Stimulated activated CD4-positive, alpha-beta T cell treated with anti-CD3 and anti-CD28 coated beads, Interleukin-15, amount 100 ng/mL, for 48 hours (primary cell): ENCODE measurements at regions not wholly inside any gene's neighbourhood (a gene's known extent, or its start where the extent isn't known, plus 50 kb on each side); places are given as distances from the start of the nearest gene placed in this dataset.

Experiments
- DNase-seq, 2 donors: peaks; one replicate each; pipeline ENCODE4 v3.0.0-alpha.2; 2020; ENCODE audit warnings: low read depth in 2 of 2

DNA sequence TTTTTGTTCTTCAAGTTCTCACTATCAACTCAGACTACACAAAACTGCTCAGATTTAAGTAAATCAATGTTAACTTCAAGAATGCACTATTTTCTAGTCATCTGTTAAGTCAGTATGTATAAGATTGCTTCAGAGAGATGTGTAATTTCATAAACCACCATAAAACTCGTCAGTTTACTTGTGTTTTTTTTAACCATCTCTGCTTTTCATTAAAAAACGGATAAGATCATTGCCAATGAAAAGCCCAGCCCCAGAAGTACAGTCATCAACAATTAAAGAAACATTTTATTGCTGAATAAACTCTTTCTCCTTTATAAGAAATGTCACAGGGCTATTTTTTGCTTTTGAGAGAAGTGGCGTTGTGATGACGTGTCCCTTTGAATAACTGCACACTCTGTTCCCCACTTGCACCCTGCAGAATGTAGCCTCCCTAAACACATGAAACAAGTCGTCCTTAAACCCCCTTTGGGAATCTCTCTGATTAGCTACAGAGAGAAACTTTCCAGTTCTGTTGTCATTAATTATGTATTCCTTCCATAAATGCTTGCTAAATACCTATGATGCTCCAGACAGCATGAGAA is 202.7 kb upstream of the FOXD3 start:
- no peak for DNase-seq

DNA sequence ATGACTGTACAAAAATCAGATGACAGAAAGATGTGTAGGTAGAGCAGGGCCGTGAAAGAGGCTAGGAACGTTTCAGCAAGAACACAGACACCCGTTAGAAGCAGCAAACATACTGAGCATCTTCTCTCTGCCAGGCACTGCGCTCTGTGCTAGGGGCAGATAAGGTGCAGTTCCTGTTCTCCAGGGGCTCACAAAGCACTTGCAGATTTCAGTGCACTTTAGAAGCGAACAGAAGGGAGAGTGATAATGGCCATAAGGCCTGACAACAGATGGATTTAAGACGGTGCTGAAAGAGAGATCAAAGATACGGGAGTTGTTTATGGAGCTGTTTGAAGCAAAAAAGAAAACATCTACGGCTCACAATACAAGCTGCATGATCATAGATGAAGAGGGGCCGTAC is 200.3 kb upstream of the FOXD3 start:
- DNase-seq, result no peak

DNA sequence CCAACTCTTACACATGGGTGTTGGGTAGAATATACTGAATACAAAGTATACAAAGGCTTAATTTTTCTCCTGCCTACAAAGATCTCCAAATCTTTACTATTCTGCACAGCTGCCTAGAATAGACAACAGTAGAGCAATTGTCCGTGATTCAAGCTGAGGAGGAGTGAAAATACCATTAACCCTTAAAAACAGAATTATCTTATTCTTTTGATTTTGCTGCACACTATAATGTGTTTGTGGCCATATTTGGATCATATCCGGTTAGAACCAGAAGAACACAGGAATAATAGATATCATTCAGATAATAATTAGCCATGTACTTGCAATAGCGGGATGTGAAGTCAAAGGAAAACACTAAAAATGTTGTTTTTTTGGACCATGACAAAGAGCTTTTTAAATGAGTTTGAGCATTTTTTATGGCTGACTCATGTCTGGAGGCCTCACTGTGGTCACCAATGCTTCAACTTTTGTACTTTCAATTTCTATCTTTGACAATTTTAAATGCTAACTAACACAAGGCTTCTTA is 197.6 kb upstream of the FOXD3 start:
- DNase-seq, result no peak

DNA sequence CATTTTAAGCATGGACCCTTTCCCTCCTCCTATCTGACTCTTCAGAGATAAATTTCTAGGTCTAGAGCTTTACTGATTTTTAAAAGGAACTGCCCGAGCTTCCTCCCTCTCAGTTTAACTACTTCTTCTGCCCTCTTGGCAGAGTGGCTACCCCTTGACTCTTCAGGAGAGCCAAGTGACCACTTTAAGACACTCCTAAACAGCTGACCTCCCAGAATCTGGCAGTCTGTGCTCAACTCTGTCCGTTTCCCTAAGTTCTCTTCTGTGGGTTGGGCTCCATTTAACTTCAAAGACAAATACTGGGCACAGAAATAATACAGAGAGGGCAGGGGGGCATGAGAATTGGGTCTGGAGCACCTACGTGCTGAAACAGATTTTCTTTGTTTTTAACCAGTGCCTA is 196.3 kb upstream of the FOXD3 start:
- no peak for DNase-seq

DNA sequence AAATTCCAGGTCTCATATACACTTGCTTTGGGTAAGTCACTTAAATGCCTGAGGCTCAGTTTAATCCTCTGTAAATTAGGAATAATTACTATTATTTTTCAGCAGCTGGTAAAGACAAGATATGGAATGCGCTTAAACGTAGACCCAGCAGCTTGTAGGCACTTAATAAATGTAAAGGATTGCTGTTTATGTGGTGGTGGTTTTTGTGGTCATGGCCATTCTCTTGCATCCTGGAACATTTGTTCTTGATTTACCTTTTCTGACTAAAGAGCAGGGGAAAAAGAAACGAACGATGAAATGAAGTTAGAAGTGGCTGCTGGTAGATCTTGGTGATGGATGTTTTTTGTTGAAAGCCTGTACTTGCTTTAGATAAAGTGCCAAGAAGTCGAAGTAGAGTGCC is 195.0 kb upstream of the FOXD3 start:
- DNase-seq, result no peak

DNA sequence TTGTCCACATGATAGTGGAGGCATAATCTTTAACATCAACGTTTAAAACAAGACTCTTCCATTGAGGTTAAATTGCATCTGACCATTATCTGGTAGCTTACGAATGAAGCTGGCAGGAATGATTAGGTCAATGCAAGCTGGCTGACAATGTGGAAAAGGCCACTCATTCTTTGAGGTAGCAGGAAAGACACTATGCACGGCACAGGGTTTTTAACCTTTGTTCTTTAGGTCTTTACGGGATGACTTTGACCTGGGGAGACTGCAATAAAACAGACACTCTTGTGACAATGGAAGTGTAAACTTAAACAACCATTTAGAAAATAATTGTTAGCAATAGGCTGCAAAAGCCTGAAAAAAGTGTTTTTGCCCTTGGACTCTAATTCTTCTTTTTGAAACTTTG is 193.8 kb upstream of the FOXD3 start:
- no peak for DNase-seq

DNA sequence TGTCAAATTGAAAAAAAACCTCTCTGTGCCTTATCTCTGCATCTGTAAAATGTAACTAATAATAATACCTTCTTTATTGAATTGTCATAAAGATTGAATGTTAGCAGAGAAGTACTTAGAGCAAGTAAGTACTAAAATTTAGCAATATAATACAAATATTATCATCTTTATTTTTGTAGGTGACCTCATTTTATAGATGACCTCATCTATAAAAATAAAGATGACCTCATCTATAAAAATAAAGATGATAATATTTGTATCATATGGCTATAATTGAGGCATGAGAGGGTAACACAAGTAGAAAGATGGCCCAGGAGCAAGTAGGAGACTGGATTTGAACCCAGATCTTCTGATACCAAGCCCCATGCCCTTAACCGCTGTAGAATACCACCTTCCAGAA is 193.2 kb upstream of the FOXD3 start:
- no peak for DNase-seq

DNA sequence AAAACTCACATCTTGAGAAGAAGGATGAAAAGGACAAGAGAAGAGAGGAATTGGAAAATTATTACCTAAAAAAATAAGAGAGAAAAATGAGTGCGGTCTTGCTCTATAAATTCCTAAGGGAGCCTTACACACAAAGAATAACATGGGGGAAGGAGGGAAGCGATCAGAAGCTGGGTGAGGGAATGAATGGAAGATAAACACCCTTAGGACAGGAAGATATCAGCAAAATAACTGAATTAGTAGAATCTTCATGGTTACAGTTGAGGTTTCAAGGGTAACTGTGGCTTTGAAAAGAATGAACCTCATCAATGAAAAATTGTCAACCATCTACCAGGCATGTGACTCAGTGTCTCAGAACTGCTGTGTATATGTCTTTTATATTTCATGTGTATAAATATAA is 192.5 kb upstream of the FOXD3 start:
- no peak for DNase-seq

DNA sequence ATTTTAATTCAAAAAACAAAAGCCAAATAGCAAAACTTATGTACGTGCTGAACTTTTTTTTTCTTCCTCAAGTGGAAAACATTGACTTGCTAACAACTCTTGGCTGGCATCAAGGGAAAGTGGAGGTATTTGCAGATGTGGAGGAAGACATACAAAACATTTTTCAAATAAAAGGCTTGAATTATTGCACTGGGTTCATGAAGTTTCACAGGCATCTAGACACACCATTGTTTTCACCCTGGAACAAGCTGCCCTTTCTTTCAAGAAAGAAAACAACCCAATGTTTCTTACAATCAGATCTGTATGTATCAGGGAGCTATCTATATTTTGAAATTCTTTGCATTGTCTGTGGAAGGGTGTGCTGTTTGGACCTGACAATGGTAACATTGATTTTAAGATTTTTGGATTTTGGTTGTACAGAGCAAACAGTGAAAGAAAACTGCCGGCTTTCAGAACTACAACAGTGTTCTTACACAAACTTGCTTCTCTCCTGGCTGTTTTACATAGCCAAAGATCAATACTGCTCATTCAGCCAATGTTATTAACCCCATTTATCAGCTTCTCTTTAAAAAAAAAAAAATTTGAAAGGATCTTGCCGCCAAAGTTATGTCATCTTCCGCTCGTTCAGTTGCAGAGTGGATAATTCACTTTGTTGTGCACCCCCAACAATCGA is 187.7 kb upstream of the FOXD3 start:
- DNase-seq, result no peak

DNA sequence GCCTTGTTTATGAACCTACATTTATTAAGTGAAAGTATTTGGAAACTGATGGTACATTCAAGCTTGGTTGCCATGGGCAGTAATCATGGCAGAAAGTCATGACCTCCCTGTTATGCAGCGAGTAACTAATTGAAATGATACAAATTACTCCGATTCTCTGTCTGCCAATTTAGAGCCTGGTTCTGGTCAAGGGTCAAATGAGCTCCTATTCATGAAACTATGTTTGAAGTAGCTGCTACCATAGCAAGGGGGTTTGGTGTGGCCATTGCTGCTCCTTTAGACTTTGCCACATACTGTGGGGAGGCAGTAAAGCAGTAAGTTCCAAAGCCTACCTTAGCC is 187.2 kb upstream of the FOXD3 start:
- DNase-seq, result no peak

DNA sequence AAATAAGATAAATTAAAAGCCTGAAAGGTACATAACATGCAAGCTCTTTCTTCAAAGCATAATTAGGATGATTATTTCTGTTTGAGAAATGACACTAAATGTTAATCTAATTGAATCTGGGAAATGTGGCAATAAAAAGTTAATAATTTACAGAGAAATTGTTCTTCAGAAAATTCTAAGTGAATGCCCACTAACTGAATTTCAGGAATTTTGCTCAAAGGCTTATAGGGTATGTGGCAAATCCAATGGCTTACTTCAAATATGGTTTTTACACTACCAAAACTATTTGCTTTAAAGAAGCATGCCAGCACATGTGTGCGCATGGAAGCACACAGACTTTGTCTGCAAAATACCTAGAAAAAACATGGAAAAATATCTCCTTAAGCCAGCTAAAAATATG is 186.6 kb upstream of the FOXD3 start:
- no peak for DNase-seq

DNA sequence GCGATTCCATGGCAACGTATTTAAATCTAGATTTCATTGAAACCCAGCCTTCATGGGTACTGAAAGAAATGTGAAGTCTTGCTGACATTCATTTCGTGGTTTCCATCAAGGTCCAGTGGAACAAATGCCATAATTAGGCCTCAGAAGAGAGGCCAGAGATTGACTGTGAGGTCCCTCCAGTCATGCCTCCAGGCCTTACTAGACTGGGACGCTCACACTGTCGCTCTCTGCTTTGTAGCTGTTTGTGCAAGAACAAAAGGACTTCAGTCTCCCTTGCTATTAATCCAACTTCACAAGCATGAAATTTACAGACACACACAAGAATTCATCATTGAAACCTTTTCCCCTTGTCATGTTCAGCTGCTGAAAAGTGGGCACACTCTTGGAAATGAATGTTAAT is 180.4 kb upstream of the FOXD3 start:
- DNase-seq, result no peak

DNA sequence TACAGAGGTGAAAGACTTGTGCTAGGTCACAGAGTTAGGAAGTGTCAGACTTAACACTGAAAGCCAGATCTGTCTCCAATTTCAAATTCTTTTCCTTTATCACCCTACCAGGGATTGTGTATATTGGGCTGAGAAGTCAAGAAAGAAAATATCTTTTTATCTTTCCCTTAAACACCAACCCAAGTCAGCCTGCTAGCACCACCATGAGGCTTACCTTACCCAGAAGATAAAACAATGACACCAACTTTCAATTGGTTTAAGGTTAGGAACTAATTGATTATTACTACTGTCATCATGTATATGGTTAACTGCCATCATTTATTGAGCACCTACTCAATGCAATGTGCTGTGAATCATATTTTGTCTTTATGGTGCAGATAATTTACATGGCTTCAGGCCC is 178.9 kb upstream of the FOXD3 start:
- no peak for DNase-seq

DNA sequence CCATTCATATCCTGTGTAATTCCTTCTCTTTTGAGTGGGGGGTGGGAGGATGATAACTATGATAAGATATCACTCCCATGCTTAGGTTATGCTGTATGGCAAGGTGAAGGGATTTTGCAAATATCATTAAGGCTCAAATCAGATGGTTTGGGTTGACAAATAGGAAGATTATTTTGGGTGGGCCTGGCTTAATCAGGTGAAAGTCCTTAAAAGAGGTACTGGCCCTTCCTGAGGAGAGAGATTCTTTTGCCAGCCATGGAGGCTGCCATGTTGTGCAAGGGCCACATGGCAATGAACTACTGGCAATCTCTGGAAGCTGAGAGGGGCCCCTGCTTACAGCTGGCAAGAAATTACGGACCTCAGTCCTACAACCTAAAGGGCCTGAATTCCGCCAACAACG is 174.6 kb upstream of the FOXD3 start:
- no peak for DNase-seq

DNA sequence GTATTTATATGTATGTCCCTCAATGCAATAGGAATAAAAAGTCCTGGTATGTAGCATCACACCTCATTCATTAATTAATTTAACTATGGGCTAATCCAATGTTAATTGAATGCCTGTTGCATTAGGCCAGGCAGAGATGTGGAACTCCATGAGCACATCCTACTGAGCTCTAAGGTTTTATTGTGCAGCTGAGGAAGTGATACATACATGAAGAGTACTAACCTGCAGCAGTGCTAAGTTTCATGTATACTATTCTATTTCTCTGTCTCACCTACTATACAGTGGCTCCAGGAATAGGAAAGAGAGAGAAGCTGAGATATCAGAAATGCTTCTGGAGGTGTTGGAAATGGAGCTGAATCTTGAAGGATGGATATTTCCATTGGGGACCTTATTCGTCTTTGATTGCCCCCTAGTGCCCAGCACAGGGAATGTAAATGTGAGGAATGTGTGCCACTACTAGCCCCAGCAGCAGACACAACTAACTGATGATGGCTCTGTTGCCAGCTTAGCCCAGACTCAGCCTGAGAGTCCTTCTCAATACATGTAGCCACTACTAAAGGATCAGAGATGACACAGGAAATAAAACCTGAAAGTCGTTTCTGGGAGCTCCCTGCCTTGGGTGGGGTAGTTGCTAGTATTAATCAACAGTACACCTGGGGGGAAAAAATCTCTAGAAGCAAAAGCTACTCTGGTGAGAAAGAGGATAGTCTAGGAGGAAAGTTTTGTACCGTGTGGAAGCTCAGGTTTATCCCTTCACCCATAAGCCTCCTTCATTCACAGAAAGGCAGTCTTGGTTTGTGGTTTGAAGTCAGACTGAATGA is 173.3 kb upstream of the FOXD3 start:
- DNase-seq, result no peak

DNA sequence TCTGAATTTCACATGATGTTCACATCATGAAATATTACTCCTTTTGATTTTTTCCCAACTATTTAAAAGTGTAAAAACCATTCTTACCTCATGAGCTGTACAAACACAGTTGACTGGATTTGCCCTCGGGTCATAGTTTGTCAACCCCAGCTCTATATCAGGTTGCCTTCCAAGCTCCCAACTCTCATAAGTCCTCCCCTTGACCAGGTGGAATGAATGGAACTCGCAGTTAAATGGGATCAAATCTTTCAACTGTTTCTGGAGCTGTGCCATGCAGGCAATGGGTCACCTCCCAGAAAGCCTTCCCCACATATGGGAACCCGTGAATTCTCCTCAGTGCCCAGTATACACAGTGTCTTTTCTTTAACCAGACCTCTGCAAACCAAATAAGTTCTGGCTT is 169.8 kb upstream of the FOXD3 start:
- no peak for DNase-seq

DNA sequence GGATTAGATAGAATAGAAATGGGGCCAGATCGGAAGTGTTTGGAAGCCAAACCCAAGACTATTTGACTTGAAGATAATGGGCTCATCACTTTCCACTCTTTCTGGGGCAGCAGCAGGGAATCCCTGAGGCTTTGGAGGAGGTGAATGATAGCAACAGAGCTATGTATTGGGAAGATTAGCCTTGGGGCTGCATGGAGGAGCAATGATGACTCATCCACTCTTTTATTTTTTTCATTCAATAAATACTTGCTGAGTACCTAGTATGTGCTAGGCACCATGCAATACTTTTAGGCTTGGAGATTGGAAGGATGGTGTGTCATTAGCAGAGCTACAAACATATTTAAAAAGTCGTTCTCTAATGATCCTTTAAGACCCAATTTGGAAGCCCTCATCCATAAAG is 166.9 kb upstream of the FOXD3 start:
- DNase-seq, result no peak

DNA sequence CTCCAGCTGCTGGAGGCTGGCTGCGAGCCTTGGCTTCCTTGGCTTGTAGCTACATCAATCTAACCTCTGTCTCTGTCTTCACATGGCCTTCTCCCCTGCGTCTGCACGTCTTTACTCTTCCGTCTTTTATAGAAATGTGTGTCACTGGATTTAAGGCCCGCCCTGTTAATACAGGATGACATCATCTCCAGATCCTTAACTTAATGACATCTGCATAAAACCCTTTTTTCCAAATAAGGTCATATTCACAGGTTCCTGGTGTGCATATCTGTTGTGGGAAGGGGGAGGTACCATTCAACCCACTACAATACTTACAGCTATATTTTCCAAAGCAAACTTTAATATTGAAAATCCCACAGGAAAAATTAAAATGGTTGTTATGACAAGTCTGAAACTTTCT is 165.3 kb upstream of the FOXD3 start:
- DNase-seq, result no peak

DNA sequence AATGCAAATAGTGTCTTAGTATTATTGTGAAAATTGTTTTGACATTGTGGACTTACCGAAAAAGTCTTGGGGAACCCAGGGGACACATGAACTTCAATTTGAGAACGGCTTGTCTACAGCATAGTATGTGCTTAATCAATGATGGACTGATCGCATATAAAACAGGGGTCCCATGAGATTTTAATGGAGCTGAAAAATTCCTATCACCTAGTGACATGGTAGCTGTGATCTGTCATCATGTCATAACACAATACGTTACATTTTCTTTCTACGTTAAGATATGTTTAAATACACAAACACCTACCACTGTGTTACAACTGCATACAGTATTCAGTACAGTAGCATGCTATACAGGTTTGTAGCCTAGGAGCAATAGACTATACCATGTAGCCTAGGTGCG is 153.3 kb upstream of the FOXD3 start:
- DNase-seq, result no peak

DNA sequence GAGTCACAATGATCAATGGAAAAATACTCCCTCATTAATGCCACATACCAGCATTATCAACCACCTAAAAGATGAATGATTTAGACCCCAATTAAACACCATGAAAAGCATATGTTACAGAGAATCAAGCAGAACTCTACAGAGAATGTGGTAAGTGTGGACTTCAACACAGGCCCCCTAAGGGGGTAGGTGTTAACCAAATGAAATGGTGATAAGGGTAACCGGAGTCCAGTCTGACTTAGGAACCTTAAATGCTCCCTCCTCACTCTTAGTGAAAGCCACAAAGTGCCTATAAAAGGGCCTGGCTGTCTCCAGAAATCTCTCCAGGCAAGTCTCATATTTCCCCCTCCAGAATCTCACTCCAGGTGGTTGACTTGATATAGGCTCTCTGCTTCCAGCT is 149.2 kb upstream of the FOXD3 start:
- no peak for DNase-seq

DNA sequence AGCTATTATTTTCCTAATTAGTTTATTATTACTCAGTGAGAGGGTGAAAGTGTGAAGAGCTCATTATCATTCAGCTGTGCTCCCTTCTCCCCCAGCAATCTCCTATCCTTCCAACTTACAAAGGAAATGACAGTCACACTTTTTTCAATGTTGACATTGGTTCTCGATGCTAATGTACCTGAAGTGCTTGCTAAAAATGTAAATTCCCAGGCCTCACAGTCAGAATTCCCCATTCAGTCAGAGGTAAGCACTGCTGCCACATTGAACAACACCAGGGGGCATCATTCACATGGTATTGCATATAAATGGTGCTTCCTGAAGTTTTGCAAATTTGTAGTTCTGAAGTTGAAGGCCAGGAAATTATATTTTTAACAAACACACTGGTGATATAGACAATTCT is 132.7 kb upstream of the FOXD3 start:
- no peak for DNase-seq

DNA sequence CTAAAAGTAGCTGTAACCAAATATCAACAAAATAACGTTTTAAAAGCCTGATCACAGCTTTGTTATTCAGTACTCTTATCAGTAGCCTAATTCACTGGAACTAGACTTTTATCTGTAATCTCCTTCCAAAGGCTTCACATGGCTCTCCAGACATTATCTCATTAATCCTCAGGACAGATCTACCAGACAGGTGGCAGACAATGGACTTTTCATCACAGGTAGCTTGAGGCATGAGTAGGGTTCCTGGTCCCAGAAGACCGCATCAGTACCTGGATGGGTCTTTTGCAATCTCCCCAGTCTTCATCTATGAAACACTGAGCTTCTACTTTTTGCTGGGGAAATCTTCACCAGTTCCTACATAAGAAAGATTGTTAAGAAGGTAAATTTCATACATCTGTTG is 132.2 kb upstream of the FOXD3 start:
- no peak for DNase-seq

DNA sequence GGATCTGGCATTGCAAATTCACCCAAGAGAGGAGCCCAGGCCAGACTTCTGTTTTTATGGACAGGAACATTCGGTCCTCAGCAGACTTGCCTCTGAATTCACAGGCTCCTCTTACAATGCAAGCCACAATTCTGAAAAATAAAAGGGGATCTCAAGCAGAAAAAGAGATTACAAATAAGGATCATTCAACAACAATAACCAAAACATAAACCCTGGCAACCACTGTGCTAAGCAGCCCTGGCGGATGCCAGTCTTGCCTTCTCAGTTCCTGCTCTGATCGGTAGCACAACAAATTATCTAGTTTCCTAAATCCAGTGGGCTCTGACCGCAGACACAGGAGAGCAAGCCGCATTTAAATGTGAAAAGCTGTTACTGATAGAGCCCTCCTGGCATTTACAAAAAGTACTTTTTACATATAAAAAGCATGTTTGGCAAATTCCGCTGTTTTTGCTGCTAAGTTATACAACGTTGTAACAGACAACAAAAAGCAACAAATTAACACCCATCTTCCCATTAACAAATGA is 123.4 kb upstream of the FOXD3 start:
- DNase-seq, result no peak
